Stimulated activated effector memory CD8-positive, alpha-beta T cell treated with anti-CD3 and anti-CD28 coated beads, Interleukin-12 subunit alpha, Interleukin-12 subunit beta, amount 100 ng/mL, for 72 hours (primary cell): ENCODE measurements at regions not wholly inside any gene's neighbourhood (a gene's known extent, or its start where the extent isn't known, plus 50 kb on each side); places are given as distances from the start of the nearest gene placed in this dataset.

Experiments
- ATAC-seq: fragments of 150-1000 bp; cut with Tn5 transposase; 2 replicates; pipeline ENCODE4 v1.10.0; 2021
- DNase-seq, 2 donors: peaks; one replicate each; pipeline ENCODE4 v3.0.0; 2021 to 2022; ENCODE audit warnings: low spot score in 2 of 2
- H3K27ac Mint-ChIP-seq: one replicate; pipeline ENCODE4 v1.8.0; 2022; ENCODE audit warnings: mild to moderate bottlenecking, mixed read lengths
- H3K36me3 Mint-ChIP-seq: one replicate; pipeline ENCODE4 v1.8.0; 2022; ENCODE audit warnings: mild to moderate bottlenecking, mixed read lengths
- H3K4me1 Mint-ChIP-seq: one replicate; pipeline ENCODE4 v1.8.0; 2022; ENCODE audit warnings: mixed read lengths
- H3K4me3 Mint-ChIP-seq: one replicate; pipeline ENCODE4 v1.8.0; 2022; ENCODE audit warnings: mild to moderate bottlenecking, mixed read lengths
- H3K9me3 Mint-ChIP-seq: one replicate; pipeline ENCODE4 v1.8.0; 2022; ENCODE audit warnings: mixed read lengths

- H3K4me1 Mint-ChIP-seq = no peaks in the 10 kb centered on the region
- H3K27ac Mint-ChIP-seq = no peak overlapping the region
- no peak for ATAC-seq
- no peak for DNase-seq
- H3K9me3 Mint-ChIP-seq = peaks cover 9% of the 10 kb centered on the region
- no peak overlapping the region for H3K4me3 Mint-ChIP-seq
- no peaks in the 10 kb centered on the region for H3K36me3 Mint-ChIP-seq
These were observed 114.5 kb downstream of the INHBA start for GRCh38 chr7:41588341-41588740.

GRCh38 chr7:41586931-41587640 is 115.8 kb downstream of the INHBA start:
- no peaks in the 10 kb centered on the region for H3K4me1 Mint-ChIP-seq
- H3K9me3 Mint-ChIP-seq = peaks cover 7% of the 10 kb centered on the region
- no peak overlapping the region for H3K27ac Mint-ChIP-seq
- ATAC-seq = no peak
- H3K4me3 Mint-ChIP-seq = no peak overlapping the region
- no peaks in the 10 kb centered on the region for H3K36me3 Mint-ChIP-seq
- no peak for DNase-seq

- no peaks in the 10 kb centered on the region for H3K4me1 Mint-ChIP-seq
- no peak for DNase-seq
- no peak overlapping the region for H3K4me3 Mint-ChIP-seq
- peaks cover 2% of the 10 kb centered on the region for H3K9me3 Mint-ChIP-seq
- H3K27ac Mint-ChIP-seq = no peak overlapping the region
- no peaks in the 10 kb centered on the region for H3K36me3 Mint-ChIP-seq
- ATAC-seq = no peak
These were observed 118.1 kb downstream of the INHBA start for GRCh38 chr7:41584746-41585145.

- H3K4me1 Mint-ChIP-seq = no peaks in the 10 kb centered on the region
- H3K36me3 Mint-ChIP-seq = no peaks in the 10 kb centered on the region
- no peak overlapping the region for H3K4me3 Mint-ChIP-seq
- H3K9me3 Mint-ChIP-seq = peaks cover 4% of the 10 kb centered on the region
- no peak overlapping the region for H3K27ac Mint-ChIP-seq
- ATAC-seq (no peak), DNase-seq (no peak)
These were observed 120.8 kb downstream of the INHBA start for GRCh38 chr7:41582116-41582515.

GRCh38 chr7:41581041-41581440 is 121.8 kb downstream of the INHBA start:
- ATAC-seq = no peak

GRCh38 chr7:41579961-41580935 is 122.6 kb downstream of the INHBA start:
- no peak overlapping the region for H3K27ac Mint-ChIP-seq
- no peaks in the 10 kb centered on the region for H3K4me1 Mint-ChIP-seq
- no peaks in the 10 kb centered on the region for H3K36me3 Mint-ChIP-seq
- DNase-seq = no peak
- H3K4me3 Mint-ChIP-seq = no peak overlapping the region
- no peak for ATAC-seq
- H3K9me3 Mint-ChIP-seq = peaks cover 4% of the 10 kb centered on the region

More at GRCh38 chr7:41581041-41581440, 121.8 kb downstream of the INHBA start:
- Mint-ChIP-seq H3K4me3 (no peak overlapping the region), H3K27ac (no peak overlapping the region), H3K36me3 (no peaks in the 10 kb centered on the region), H3K9me3 (peaks cover 4% of the 10 kb centered on the region), H3K4me1 (no peaks in the 10 kb centered on the region)
- DNase-seq = no peak

GRCh38 chr7:41578700-41579099 is 124.2 kb downstream of the INHBA start:
- Mint-ChIP-seq H3K9me3 (peaks cover 4% of the 10 kb centered on the region), H3K36me3 (no peaks in the 10 kb centered on the region), H3K27ac (no peak overlapping the region), H3K4me1 (no peaks in the 10 kb centered on the region), H3K4me3 (no peak overlapping the region)
- ATAC-seq (peak; percentile 34), DNase-seq (no peak)

GRCh38 chr7:41576166-41576565 is 126.7 kb downstream of the INHBA start:
- Mint-ChIP-seq H3K9me3 (peaks cover 7% of the 10 kb centered on the region), H3K4me3 (no peak overlapping the region), H3K4me1 (no peaks in the 10 kb centered on the region), H3K27ac (no peak overlapping the region), H3K36me3 (no peaks in the 10 kb centered on the region)
- ATAC-seq (no peak), DNase-seq (no peak)

GRCh38 chr7:41574377-41574776 is 128.5 kb downstream of the INHBA start:
- H3K36me3 Mint-ChIP-seq = no peaks in the 10 kb centered on the region
- no peaks in the 10 kb centered on the region for H3K4me1 Mint-ChIP-seq
- DNase-seq (no peak), ATAC-seq (no peak)
- peaks cover 8% of the 10 kb centered on the region for H3K9me3 Mint-ChIP-seq
- no peak overlapping the region for H3K27ac Mint-ChIP-seq
- no peak overlapping the region for H3K4me3 Mint-ChIP-seq

GRCh38 chr7:41573862-41574261 is 129.0 kb downstream of the INHBA start:
- Mint-ChIP-seq H3K9me3 (peaks cover 13% of the 10 kb centered on the region), H3K27ac (no peak overlapping the region), H3K4me1 (no peaks in the 10 kb centered on the region), H3K36me3 (no peaks in the 10 kb centered on the region), H3K4me3 (no peak overlapping the region)
- ATAC-seq (no peak), DNase-seq (no peak)

GRCh38 chr7:41573443-41573842 is 129.4 kb downstream of the INHBA start:
- H3K4me3 Mint-ChIP-seq = no peak overlapping the region
- no peaks in the 10 kb centered on the region for H3K36me3 Mint-ChIP-seq
- no peak for DNase-seq
- no peaks in the 10 kb centered on the region for H3K4me1 Mint-ChIP-seq
- no peak overlapping the region for H3K27ac Mint-ChIP-seq
- peaks cover 13% of the 10 kb centered on the region for H3K9me3 Mint-ChIP-seq
- no peak for ATAC-seq

- Mint-ChIP-seq H3K9me3 (peaks cover 13% of the 10 kb centered on the region), H3K36me3 (no peaks in the 10 kb centered on the region)
These were observed 129.9 kb downstream of the INHBA start for GRCh38 chr7:41573015-41573414.

GRCh38 chr7:41571573-41571972 is 131.3 kb downstream of the INHBA start:
- H3K4me3 Mint-ChIP-seq = no peak overlapping the region
- ATAC-seq (no peak), DNase-seq (no peak)
- H3K4me1 Mint-ChIP-seq = no peaks in the 10 kb centered on the region
- H3K36me3 Mint-ChIP-seq = no peaks in the 10 kb centered on the region
- H3K9me3 Mint-ChIP-seq = peaks cover 9% of the 10 kb centered on the region
- no peak overlapping the region for H3K27ac Mint-ChIP-seq

More at GRCh38 chr7:41573015-41573414, 129.9 kb downstream of the INHBA start:
- no peak overlapping the region for H3K4me3 Mint-ChIP-seq
- no peak overlapping the region for H3K27ac Mint-ChIP-seq
- no peaks in the 10 kb centered on the region for H3K4me1 Mint-ChIP-seq
- DNase-seq = no peak
- ATAC-seq = no peak

- Mint-ChIP-seq H3K36me3 (no peaks in the 10 kb centered on the region), H3K4me3 (no peak overlapping the region), H3K9me3 (peaks cover 9% of the 10 kb centered on the region), H3K4me1 (no peaks in the 10 kb centered on the region), H3K27ac (no peak overlapping the region)
- ATAC-seq (no peak), DNase-seq (no peak)
These were observed 132.1 kb downstream of the INHBA start for GRCh38 chr7:41570766-41571165.

GRCh38 chr7:41568135-41568534 is 134.8 kb downstream of the INHBA start:
- no peak overlapping the region for H3K27ac Mint-ChIP-seq
- H3K9me3 Mint-ChIP-seq = peaks cover 9% of the 10 kb centered on the region
- H3K4me1 Mint-ChIP-seq = no peaks in the 10 kb centered on the region
- no peak overlapping the region for H3K4me3 Mint-ChIP-seq
- no peak for ATAC-seq
- no peaks in the 10 kb centered on the region for H3K36me3 Mint-ChIP-seq
- DNase-seq = no peak

- DNase-seq = no peak
These were observed 135.2 kb downstream of the INHBA start for GRCh38 chr7:41567731-41568114.

More at GRCh38 chr7:41567731-41568114, 135.2 kb downstream of the INHBA start:
- ATAC-seq = no peak
- Mint-ChIP-seq H3K4me1 (no peaks in the 10 kb centered on the region), H3K36me3 (no peaks in the 10 kb centered on the region), H3K9me3 (peaks cover 9% of the 10 kb centered on the region), H3K4me3 (no peak overlapping the region), H3K27ac (no peak overlapping the region)
